Erythroblast (primary cell): ENCODE measurements at regions not wholly inside any gene's neighbourhood (a gene's known extent, or its start where the extent isn't known, plus 50 kb on each side); places are given as distances from the start of the nearest gene placed in this dataset.

Source experiments
- DNase-seq, 2 experiments: peaks; one replicate each; lab custom pipeline; 2025; lab: John Stamatoyannopoulos, UW
- GATA1 ChIP-seq: IDR thresholded peaks from 2 replicates; pipeline ENCODE4 v1.6.1; 2011; ENCODE audit warnings: low read depth, mild to moderate bottlenecking, control low read depth, low read length, moderate library complexity
- POLR2A ChIP-seq: IDR thresholded peaks from 2 replicates; pipeline ENCODE4 v1.6.1; 2011; ENCODE audit warnings: mild to moderate bottlenecking, low read length

DNA sequence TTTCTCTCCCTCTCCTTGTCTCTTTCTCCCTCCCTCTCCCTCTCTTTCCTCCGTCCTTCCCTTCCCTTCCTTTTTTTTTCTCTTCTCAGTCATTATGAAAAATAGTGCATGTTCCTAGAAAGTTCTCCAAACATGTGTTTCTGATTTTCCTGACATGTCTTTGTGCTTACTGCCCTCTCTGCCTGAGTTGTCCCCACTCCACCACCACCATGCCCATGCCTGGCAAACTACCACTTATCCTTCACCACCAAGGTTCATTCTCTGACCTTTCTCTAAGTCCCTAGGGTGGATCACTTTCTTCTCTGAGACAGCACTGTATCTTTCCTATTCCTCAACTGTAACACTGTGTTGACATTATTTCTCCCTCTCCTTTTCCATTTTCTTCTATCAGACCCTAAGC lies 98.2 kb downstream of the LACC1 start:
- no peak for TF ChIP-seq POLR2A
- no peak for TF ChIP-seq GATA1

DNA sequence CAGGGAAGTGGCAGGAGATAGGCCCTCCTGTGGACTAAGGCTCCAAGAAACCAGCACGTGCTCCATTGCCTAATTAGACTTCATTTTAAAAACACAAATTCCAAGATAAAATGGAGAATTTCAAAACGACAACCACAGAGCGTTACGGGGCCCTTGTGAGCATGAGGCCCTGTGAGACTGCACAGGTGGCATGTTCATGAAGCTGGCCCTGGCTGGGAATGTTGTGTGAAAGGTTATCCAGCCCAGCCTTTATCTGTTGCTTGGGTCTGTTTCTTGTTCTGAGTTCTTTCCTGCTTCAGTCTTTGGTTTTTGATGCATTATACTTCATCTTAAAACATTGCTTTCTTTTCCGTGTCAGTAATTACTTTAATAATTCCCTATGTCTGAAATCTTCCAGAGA lies 99.0 kb downstream of the LACC1 start:
- TF ChIP-seq GATA1 (no peak), POLR2A (no peak)

More for the DNA sequence above, 98.2 kb downstream of the LACC1 start:
- DNase-seq = no peak

DNA sequence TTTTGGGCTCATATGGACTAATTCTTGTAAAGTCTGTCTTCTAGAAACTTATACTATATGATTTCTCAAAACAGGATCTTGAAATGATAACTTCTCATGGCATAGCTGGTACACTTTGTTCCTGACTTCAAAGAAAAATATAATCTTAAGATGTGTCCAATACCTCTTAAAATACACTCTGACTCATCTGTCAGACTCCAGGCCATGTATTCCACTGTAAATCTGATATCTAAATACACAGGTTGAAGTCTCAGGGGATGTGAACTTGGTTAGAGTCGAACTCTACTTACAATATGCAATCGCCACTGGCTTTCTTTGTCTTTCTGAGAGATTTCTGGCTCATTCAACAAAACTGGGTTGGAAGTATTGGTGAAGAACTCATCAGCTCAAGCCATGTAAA lies 99.8 kb downstream of the LACC1 start:
- TF ChIP-seq GATA1 (no peak), POLR2A (no peak)
- no peak for DNase-seq

More for the DNA sequence above, 99.0 kb downstream of the LACC1 start:
- DNase-seq = no peak

DNA sequence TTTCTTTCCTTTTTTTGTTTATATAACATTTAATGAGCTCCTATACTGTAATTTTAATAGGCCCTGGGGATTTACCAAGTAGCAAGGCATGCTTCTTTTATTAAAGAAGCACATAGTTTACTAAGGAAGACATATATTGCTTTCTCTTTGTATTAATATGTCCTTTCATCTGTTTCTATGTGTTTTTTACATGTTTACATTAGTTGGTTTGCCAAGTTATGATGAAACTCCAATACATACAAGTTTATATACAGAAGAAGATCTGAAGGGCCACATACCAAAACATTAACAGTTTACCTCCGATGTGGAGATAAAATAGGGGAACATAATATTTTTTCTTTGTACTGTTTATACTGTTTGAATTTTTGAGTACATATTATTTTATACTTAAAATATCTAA lies 100.9 kb downstream of the LACC1 start:
- DNase-seq = no peak
- TF ChIP-seq GATA1 (no peak), POLR2A (no peak)

DNA sequence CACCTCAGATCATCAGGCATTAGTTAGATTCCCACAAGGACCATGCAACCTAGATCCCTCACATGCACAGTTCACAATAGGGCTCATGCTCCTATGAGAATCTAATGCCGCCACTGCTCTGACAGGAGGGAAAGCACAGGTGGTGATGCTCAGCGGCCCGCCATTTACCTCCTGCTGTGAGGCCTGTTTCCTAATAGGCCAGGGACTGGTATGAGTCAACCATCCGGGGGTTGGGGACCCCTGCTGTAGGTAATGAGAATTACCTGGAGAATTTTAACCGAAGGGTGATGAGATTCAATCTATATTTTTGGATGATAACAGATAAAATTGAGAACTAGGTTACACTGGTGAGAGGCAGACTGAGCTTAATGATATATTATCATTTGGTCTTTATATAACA lies 101.4 kb downstream of the LACC1 start:
- no peak for DNase-seq
- TF ChIP-seq POLR2A (no peak), GATA1 (no peak)

DNA sequence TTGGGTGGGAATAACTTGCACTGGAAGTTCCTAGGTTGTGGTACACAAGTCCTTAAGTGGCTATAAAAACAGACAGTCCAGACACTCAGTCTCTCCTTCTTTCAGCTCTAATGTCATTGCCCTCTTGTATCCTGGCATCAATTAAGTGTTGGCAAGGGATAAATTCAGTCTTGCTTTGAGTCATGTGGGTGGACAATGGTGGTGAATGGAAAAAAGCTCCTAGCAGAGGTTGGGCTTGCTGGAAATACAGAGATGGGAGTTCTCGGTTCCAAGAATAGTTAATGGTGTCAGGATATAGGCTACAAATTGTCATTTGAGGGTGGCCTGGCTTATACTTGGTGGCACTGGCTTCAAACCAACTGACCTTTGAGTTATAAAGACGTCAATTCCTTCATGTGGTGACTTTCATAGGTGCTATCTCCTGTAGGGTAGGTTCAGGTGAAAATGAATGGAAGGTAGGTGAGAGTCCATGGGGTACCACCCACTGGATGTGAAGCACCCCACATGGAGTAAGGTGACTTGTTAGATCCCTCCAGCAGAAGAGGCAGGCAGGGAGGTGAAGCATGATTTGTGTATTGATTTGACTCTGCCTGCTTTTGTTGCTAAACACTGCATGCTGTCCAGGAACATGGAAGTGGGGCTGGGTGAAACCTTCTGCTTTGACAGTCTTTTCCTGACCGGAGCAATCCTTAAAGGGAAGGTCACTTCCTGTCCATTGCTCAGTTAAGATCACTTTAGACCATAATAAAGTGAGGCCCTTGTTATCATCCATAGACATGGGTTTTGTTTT lies 102.0 kb downstream of the LACC1 start:
- no peak for TF ChIP-seq POLR2A
- TF ChIP-seq GATA1 = no peak

DNA sequence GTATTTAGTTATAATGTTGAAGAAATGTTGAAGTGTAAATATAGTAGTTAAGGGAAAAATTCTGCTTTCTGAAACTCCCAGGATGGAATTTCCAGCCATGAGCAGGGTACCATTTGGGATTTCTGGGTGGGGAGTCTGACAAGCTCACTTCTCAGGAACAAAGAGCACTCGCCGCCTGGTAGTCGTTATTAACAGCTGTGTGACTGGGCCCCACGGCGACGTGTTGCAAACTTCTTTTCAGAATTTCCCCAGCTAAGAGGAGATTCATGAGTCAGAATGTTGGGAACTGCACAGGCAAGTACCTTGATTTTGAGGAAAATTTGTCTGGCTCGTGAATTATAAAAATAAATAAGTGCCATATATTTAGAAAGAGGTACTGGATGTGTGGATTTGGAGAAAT lies 103.7 kb downstream of the LACC1 start:
- no peak for TF ChIP-seq POLR2A
- TF ChIP-seq GATA1 = no peak
- DNase-seq = no peak

More for the DNA sequence above, 102.0 kb downstream of the LACC1 start:
- no peak for DNase-seq

DNA sequence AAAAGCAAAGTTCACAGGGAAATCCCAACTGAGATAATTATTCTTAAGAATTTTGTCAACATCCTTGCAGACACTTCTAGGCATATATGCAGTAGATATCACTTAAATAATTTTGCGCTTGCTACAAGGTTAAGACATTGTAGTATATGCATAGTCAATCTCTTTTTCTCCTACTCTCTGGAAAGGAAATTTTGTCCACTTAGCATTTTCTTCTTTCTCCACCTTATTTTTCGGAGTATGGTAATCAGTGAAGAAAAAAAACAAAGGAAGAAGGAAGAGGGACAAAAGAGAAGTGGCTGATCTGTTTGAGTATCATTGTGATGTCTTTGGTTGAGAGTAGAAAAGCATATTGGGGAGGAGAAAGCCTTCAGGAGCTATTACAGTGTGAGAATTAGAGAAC lies 104.6 kb downstream of the LACC1 start:
- DNase-seq = no peak
- TF ChIP-seq POLR2A (no peak), GATA1 (no peak)

DNA sequence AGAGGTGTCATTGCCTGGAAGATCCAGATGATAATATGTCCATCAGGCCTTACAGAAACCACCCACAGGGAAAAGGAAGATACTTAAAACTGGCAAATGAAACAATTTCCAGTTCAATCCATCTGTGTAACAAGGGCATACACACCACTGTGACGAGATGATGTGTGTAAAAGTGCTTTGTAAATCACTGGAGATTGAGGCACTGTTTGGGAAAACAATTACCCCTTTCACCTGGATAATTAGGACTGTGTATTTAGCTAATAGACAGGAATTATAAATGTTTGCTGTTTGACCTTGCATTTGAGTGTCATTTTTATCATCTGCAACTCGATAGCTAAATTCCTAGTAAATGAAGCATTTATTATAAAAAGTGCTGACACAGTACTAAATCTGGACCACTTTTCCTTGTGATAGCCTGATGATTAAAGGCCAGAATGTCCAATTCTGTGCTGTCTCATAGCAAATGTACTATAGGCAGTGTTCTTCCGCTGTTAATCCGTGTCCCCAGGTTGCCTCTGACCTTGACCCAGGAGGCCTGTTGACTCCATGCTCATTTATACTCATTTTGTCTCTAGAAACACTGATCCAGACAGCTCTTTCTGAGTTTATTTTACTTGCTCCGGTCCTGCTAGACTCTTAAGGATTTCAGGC lies 105.8 kb downstream of the LACC1 start:
- TF ChIP-seq POLR2A (no peak), GATA1 (no peak)
- no peak for DNase-seq

DNA sequence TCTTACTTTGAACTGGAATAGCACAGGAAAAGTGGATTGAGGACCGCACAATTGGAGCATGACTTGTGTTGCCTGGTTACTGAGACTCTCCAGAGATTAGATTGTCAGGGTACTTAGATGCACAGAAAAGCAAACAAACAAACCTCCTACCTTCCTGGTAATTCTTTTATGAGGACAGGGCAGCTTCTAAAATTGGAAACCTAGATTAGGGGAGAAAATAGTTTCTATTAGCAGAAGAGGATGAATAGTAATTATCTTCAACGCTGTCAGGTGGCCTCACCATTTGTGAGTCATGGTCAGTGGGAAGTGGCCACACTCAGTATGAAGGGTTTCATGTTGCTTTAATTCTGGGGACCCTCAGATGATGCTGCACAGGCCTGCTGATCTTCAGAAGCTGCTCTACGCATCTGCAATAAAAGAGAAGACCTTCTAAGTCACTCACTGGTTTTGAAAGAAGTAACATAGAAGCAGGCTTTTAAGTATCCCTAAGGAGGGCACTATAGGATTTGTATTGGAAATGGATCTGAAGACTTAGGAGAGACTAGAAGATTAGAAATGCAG lies 106.8 kb downstream of the LACC1 start:
- TF ChIP-seq POLR2A (no peak), GATA1 (no peak)
- DNase-seq = no peak

DNA sequence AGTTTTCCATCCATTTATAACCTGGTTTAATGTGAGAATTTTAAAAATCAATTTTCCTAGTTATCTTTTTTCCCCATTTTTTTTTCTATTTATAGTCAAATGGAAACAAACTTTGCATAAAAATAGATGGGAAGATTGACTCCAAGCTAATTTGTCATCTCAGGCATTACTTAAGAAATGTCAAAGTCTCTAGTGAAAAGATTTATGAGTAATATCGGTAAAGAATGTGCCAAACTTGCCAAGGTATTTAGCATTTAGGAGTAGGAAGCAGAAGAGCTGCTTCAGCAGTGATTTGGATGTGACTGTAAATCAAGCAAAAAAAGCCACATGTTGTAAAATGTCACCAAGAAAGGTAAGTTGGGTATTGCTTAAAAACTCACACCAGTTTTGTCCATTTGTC lies 108.6 kb downstream of the LACC1 start:
- DNase-seq = no peak
- TF ChIP-seq GATA1 = no peak
- no peak for TF ChIP-seq POLR2A

DNA sequence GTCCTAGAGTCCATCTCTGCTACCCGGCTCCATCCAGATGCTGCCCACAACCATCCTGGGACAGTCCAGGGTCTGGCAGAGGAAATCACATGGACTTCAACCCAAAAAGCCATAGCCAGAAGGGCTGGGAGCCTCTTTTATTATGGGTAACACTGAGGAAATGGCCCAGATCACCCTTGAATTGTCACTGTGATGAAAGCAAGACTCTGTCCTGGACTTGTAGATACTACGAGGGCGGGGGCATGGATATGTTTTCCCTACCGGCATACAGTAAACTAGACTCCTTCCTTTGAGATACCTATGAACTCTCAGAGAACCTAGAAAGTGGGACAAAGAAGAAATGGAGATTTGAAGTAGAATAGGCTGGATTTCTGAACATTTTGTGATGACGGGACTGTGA lies 110.3 kb downstream of the LACC1 start:
- DNase-seq = no peak
- TF ChIP-seq POLR2A = no peak
- TF ChIP-seq GATA1 = no peak

DNA sequence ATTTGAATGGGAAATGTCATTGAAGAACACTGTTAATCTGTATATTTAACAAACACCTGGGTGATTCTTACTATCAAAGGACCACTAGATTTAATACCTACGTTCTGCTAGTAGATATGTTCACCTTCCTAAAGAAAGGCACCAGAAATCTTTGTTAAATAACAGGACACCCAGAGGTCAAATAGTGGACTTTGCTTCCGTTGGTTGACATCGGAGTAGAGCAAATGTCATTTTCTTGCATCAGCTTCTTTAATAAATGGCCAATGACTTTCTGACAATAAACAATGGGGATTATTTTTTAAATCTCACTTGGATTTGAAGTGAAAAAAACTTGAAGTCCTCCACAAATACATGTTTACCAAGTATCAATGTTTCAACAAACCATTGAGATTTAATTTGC lies 111.1 kb downstream of the LACC1 start:
- no peak for DNase-seq
- no peak for TF ChIP-seq POLR2A
- TF ChIP-seq GATA1 = no peak

DNA sequence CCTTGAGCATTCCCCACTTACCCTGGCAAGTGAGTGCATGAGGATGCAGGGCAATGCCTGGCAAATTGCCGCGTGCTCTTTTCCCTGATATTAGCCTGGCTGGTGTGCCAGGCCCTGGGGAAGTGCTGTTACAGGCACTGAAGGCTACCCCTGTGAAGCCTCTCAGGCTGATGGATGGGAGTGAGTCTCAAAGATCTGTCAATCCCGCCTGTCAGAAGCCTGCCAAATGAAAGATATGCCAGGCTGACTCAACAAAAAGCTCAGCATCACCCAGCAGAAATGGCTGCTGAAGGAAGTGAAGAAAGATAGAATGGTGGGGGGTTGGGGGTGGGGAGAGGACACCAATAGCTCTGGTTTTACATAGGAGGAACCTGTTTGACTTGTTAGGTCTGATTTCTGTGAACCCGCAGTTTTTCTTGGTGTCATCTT lies 112.1 kb downstream of the LACC1 start:
- TF ChIP-seq POLR2A (no peak), GATA1 (no peak)
- peak in 1 of 2 experiments; percentile 6 for DNase-seq

DNA sequence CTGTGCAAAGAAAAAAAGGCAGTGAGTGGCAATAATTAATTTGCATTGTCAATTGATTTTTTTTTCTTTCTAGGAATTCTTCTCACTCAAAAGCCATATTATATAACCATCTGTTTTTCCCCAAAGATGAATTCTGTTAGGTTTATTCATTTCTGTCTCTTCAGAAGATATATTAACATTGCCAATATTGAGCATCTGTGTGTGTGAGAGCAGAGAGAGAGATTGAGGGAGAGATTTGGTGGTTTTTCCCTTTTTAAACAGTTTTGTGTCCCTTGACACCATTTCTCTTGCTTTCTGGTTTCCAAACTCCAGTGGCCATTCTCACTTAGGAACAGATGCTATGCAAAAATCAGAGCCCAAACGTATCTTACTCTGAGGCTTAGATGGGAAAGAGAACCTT lies 112.5 kb downstream of the LACC1 start:
- no peak for DNase-seq
- TF ChIP-seq POLR2A (no peak), GATA1 (no peak)
